Ecto neural progenitor cell (in vitro differentiated cells): ENCODE measurements at regions not wholly inside any gene's neighbourhood (a gene's known extent, or its start where the extent isn't known, plus 50 kb on each side); places are given as distances from the start of the nearest gene placed in this dataset.
"Not testable (repeated sequence)": the region's sequence is repeated elsewhere in the genome, so short reads cannot be mapped to it uniquely, and the experiment has no call there.

Experiments
- DNase-seq: peaks from one replicate; pipeline ENCODE4 v3.0.0-alpha.2; 2018; ENCODE audit warnings: low spot score

DNA sequence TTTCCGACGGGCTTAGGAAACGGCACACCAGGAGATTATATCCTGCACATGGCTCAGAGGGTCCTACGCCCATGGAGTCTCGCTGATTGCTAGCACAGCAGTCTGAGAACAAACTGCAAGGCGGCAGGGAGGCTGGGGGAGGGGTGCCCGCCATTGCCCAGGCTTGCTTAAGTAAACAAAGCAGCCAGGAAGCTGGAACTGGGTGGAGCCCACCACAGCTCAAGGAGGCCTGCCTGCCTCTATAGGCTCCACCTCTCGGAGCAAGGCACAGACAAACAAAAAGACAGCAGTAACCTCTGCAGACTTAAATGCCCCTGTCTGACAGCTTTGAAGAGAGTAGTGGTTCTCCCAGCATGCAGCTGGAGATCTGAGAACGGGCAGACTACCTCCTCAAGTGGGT, 722.6 kb downstream of the BRINP3 start:
- not testable (repeated sequence) for DNase-seq

- DNase-seq, result no peak
Observed at GRCh38 chr1:189764391-189765320, 713.0 kb downstream of the BRINP3 start.

DNA sequence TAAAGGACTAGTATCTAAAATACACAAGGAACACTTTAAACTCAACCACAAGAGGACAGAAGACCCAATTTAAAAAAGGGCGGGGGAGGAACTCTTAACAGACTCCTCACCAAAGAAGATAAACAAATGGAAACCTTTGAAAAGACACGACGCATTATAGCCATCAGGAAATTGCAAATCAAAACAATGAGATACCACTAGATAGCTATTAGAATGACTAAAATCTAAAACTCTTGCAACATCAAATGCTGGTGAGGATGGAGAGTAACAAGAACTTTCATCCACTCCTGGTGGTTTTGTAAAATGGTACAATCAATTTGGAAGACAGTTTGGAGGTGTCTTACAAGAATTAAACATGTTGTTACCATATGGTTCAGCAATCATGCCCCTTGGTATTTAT, 708.2 kb downstream of the BRINP3 start:
- no peak for DNase-seq

- DNase-seq, result no peak
Observed at GRCh38 chr1:189774721-189775287, 702.9 kb downstream of the BRINP3 start.

DNA sequence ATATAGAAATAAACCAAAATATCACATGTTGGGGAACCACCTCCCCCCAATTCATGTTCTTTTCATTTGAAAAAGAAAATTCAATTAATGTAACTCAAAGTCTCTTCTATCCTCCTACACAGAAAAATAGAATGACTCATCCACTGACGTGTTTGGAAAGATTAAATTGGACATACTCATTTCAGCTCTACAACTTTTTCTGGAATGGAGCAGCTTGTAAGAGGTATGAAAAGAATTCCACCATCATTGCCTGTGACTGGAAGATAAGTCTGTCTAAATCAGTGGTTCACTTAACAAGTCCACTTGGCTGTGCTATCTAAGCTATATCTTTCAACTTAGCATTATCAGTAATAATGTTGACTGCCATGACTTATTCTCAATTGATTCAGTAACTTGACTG, 702.3 kb downstream of the BRINP3 start:
- DNase-seq, result no peak

DNA sequence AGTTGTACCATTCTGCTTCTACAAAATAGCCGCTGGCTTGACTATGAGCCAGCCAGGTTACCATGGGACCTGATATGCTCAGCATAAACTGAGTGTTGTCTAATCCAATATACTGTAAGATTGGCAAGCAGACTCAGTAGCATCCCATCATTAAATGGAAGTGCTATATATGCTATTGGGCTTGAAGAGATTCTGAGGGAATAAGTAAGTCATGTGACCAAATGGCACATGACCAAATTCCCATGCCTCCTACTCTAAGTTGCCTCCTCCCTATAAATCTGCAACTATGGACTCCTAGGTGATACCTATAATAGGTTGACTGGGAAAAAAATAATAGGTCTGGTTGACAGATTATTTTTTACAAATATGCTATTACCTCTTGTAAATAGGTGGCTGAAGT, 698.6 kb downstream of the BRINP3 start:
- no peak for DNase-seq

- peak; percentile 42 for DNase-seq
Observed at GRCh38 chr1:189782295-189782694, 695.4 kb downstream of the BRINP3 start.

DNA sequence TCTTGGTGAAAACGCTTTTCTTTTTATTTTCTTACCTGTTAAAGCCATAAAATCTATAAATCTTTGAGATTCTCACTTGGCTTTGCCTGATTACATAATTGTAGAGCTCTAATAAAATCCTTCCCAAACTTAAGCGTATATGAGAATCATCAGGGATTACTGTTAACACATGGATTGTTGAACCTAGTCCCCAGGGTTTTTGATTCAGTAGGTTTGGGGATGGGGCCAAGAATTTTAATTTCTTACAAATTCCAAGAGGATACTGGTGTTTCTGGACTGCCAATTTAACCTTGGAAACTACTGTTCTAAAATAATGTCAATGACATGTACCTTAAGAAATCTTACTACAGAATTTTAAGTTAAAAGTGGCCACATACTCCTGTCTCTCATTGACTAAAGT, 694.2 kb downstream of the BRINP3 start:
- no peak for DNase-seq

DNA sequence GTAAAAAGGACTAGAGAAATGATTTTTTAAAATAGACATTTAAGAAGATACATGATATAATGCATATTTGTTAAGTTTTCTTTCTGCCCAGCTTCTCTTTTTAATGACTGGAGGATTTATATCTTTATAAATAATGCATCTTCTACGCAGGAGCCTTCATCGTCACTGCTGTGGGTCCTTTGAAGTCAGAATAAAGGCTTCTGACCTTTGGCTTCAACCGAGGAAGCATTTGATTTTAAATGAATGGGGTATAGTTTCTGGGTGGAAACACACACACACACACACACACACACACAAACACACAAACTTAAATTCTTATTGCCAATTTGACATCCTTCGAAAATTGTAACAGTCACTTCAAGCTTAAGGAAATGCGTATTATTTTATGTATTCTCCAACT, 690.9 kb downstream of the BRINP3 start:
- DNase-seq, result no peak

- no peak for DNase-seq
Observed at GRCh38 chr1:189787201-189787600, 690.5 kb downstream of the BRINP3 start.

GRCh38 chr1:189790335-189790734, 687.3 kb downstream of the BRINP3 start:
- DNase-seq, result no peak

DNA sequence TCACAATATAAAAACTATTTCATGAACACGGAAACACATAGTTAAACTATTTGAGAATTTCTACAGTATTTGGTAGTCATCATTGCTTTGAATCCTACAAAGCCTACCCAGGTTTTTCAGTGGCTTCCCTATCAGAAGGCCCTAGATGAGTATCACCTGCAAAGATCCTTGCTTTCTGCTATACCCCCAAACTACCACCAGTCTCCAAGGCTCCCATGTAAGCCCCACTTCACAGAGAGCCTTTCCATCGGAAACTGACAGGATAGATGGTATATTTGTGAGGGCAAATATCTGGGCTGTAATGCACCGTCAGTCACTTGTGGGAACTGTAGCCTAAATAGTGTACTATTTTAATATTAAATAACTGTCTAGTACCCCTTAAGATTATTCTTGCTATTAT, 674.3 kb downstream of the BRINP3 start:
- no peak for DNase-seq

GRCh38 chr1:189804352-189804751, 673.3 kb downstream of the BRINP3 start:
- no peak for DNase-seq

GRCh38 chr1:189805735-189806134, 671.9 kb downstream of the BRINP3 start:
- DNase-seq, result no peak

DNA sequence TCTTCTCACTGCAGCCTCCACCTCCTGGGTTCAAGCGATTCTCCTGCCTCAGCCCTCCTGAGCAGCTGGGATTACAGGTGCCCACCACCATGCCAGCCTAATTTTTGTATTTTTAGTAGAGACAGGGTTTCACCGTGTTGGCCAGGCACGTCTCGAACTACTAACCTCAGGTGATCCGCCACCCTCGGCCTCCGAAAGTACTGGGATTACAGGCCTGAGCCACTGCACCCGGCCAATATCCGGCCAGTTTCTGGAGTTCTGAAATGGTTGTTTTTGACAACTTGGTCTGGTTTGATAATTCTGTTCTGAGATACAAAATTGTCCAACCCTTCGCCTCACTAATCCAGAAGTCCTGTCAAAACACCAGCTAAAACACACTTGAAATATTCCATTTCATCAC, 667.0 kb downstream of the BRINP3 start:
- not testable (repeated sequence) for DNase-seq

GRCh38 chr1:189811960-189812359, 665.7 kb downstream of the BRINP3 start:
- DNase-seq, result no peak

GRCh38 chr1:189816558-189816957, 661.1 kb downstream of the BRINP3 start:
- DNase-seq, result no peak

- DNase-seq, result no peak
Observed at GRCh38 chr1:189819751-189820150, 657.9 kb downstream of the BRINP3 start.

DNA sequence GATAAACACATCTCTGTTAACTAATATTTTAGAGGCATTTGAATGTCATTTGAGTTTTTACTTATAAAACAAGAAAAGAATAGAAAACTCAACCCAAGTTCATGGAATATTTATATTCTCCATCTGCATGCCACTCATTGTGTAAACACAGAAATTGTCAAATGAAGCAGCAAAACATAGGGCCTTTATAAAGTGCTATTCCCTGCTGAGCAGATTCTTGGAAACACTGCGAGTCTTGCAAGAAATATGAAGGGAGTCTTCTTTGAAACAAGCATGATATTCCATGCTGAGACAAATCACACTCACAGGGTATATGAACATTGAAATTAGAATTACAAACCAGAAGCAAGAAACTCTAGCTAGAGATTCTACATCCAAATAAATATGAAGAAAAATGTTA, 655.8 kb downstream of the BRINP3 start:
- DNase-seq, result no peak

DNA sequence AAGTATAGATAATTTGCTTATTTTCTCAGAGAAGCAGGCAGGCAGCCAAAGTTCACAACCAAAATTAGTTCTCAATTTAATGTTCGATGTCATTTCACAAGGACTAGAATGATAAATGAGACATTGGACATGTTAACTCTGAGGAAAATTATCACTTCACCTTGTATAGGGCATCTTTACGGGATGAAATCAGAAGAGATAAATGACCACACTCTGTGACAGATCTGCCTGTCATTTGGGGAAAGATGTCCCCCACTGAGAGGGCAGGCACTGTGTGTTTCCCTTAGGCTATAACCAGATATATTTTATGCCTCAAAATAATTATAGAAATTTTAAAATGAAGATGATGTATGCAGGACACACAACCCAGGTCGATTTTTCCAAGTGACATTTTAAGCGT, 642.9 kb downstream of the BRINP3 start:
- DNase-seq, result no peak

DNA sequence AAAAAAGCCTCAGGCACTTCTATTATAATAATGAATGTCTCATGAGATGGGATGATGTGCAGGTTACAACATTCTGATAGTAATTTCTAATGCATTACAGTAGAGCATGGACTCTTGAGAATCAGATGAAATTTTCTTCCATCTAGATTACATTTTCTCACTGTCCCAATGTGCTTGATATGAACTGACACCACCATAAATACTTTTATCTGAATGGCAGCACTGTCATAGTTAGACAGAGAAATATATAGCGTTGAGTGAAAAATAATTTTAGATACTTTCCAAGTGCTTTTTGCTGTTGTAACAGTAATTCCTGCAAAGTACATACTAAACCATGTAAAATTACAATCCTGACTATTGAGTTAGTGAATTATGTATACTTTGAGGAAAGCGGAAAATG, 630.1 kb downstream of the BRINP3 start:
- no peak for DNase-seq

- DNase-seq, result no peak
Observed at GRCh38 chr1:189851806-189852367, 625.8 kb downstream of the BRINP3 start.

- DNase-seq, result no peak
Observed at GRCh38 chr1:189859385-189859977, 618.2 kb downstream of the BRINP3 start.
